ENCODE measurements at regions not wholly inside any gene's neighbourhood (a gene's known extent, or its start where the extent isn't known, plus 50 kb on each side); places are given as distances from the start of the nearest gene placed in this dataset.

- TF ChIP-seq POLR2AphosphoS5 (IDR thresholded peaks at IDR 0.05) (no peak), EP300 (IDR thresholded peaks at IDR 0.05) (no peak), CTCF (IDR thresholded peaks at IDR 0.05) (no peak)
These were observed 59.6 kb upstream of the CREB1 start for GRCh38 chr2:207469943-207470729.

All from upper lobe of left lung (tissue), 4 donors.